Astrocyte of the cerebellum (primary cell): ENCODE measurements at regions not wholly inside any gene's neighbourhood (a gene's known extent, or its start where the extent isn't known, plus 50 kb on each side); places are given as distances from the start of the nearest gene placed in this dataset.

Experiments used
- DNase-seq: peaks from one replicate; pipeline ENCODE4 v3.0.0-alpha.2; 2011; ENCODE audit warnings: low read depth
- H3K4me3 ChIP-seq: 2 replicates; pipeline ENCODE4 v1.5.1; 2011; ENCODE audit warnings: mild to moderate bottlenecking, low read depth, low read length, moderate library complexity
- in situ Hi-C: cut with HindIII; loops from 2 replicates; pipeline ENCODE4 v1.10.0; 2017; ENCODE audit warnings: low sequenced_read_pairs
- TF ChIP-seq, protein P1 (sequence below): IDR thresholded peaks from 2 replicates; pipeline ENCODE4 v1.5.1; 2012; ENCODE audit warnings: low read length, low read depth, moderate library complexity, mild to moderate bottlenecking; ENCODE audit errors: missing control alignments

- in situ Hi-C loops, result no loop called here
- no peak for DNase-seq
- H3K4me3 ChIP-seq, result no peak overlapping the region
- TF ChIP-seq, protein P1, sequence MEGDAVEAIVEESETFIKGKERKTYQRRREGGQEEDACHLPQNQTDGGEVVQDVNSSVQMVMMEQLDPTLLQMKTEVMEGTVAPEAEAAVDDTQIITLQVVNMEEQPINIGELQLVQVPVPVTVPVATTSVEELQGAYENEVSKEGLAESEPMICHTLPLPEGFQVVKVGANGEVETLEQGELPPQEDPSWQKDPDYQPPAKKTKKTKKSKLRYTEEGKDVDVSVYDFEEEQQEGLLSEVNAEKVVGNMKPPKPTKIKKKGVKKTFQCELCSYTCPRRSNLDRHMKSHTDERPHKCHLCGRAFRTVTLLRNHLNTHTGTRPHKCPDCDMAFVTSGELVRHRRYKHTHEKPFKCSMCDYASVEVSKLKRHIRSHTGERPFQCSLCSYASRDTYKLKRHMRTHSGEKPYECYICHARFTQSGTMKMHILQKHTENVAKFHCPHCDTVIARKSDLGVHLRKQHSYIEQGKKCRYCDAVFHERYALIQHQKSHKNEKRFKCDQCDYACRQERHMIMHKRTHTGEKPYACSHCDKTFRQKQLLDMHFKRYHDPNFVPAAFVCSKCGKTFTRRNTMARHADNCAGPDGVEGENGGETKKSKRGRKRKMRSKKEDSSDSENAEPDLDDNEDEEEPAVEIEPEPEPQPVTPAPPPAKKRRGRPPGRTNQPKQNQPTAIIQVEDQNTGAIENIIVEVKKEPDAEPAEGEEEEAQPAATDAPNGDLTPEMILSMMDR, result no peak
Measured at GRCh38 chr7:25565002-25565401, 336.7 kb upstream of the NPVF start.

DNA sequence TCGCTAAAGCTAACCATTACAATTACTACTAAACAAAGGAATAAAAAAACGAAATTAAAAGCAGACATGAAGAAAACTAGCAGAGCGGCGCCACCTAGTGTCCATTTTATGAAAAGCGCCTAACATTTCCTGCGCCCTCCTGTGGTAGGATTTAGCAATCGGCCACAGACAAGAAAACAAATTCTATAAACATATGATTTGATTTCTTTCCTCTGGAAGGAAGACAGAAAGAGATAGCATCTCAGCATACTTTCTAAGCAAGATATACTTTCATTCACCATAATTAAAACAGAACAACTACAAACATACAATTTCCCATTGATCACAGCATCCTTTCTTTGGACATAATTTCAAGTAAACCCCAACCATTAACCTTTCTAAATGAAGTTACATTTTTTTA, 337.7 kb upstream of the NPVF start:
- in situ Hi-C loops, result no loop called here
- TF ChIP-seq, protein P1, result peak; percentile 100
- peak; percentile 63 for DNase-seq
- no peak overlapping the region for H3K4me3 ChIP-seq

- H3K4me3 ChIP-seq, result no peak overlapping the region
- in situ Hi-C loops, result no loop called here
- TF ChIP-seq, protein P1, result no peak
Measured at GRCh38 chr7:25567430-25567829, 339.1 kb upstream of the NPVF start.

DNA sequence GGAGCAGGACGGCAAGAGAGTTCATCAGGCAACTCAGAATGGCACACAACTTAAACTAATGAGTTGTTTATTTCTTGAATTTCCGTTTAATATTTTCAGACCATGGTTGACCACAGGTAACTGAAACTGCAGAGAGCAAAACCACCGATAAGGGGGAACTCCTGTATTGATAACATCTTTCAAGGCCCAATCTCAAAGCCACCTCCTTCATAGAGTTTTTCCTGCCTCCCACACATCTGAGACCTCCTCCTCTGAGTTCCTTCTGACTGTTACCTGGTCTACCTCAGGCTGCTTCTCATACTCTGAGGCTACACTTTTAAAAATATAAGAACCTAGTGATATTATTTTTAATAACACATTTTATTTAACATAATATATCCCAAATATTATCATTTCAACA, 341.5 kb upstream of the NPVF start:
- TF ChIP-seq, protein P1, result no peak
- in situ Hi-C loops, result no loop called here
- no peak for DNase-seq
- no peak overlapping the region for H3K4me3 ChIP-seq

More at GRCh38 chr7:25567430-25567829, 339.1 kb upstream of the NPVF start:
- DNase-seq, result no peak

DNA sequence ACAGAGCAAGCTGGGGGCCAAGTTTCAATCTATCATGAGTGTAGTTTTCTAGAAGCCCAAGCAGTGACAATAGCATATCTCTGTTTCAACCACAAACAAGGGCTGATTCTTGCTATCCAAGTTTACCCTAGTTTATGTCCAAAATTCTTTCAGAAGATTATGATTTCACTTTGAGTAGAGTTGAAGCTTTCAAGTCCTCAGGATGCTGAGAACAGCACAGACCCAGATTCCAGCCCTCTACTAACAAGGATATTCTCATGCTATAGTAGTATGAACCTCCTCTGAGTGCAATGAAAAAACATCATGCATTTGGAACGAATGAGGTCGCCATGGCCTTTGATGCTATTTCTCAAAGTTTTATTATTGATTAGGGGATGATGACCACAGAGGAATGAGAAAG, 344.1 kb upstream of the NPVF start:
- in situ Hi-C loops, result no loop called here
- no peak overlapping the region for H3K4me3 ChIP-seq
- TF ChIP-seq, protein P1, result no peak
- DNase-seq, result no peak

GRCh38 chr7:25574828-25575227, 346.5 kb upstream of the NPVF start:
- in situ Hi-C loops, result no loop called here
- no peak overlapping the region for H3K4me3 ChIP-seq
- DNase-seq, result no peak
- TF ChIP-seq, protein P1, result no peak

GRCh38 chr7:25575634-25576033, 347.3 kb upstream of the NPVF start:
- no peak for DNase-seq
- TF ChIP-seq, protein P1, result no peak
- in situ Hi-C loops, result no loop called here
- H3K4me3 ChIP-seq, result no peak overlapping the region
